Muscle layer of colon (tissue), 2 donors: ENCODE measurements at regions not wholly inside any gene's neighbourhood (a gene's known extent, or its start where the extent isn't known, plus 50 kb on each side); places are given as distances from the start of the nearest gene placed in this dataset.
"Not testable (repeated sequence)": the region's sequence is repeated elsewhere in the genome, so short reads cannot be mapped to it uniquely, and the experiment has no call there.

Source experiments
- H3K27ac ChIP-seq: one replicate; pipeline ENCODE4 v1.7.0; 2013; ENCODE audit warnings: low read depth, mild to moderate bottlenecking, low read length, moderate library complexity
- H3K27me3 ChIP-seq, 2 donors: one replicate each; pipeline ENCODE4 v1.7.0; 2013; ENCODE audit warnings: low read length in 2 of 2, mild to moderate bottlenecking in 2 of 2; ENCODE audit not compliant: insufficient read depth in 2 of 2, control insufficient read depth in 1 of 2
- H3K36me3 ChIP-seq: one replicate; pipeline ENCODE4 v1.7.0; 2013; ENCODE audit warnings: mild to moderate bottlenecking, low read length; ENCODE audit not compliant: insufficient read depth
- H3K4me1 ChIP-seq: one replicate; pipeline ENCODE4 v1.7.0; 2013; ENCODE audit warnings: mild to moderate bottlenecking, low read length; ENCODE audit not compliant: insufficient read depth
- H3K4me3 ChIP-seq, 2 donors: one replicate each; pipeline ENCODE4 v1.7.0; 2013; ENCODE audit warnings: low read length in 2 of 2, low read depth in 1 of 2, mild to moderate bottlenecking in 1 of 2, moderate library complexity in 1 of 2
- H3K9ac ChIP-seq: one replicate; pipeline ENCODE4 v1.7.0; 2013; ENCODE audit warnings: low read length
- H3K9me3 ChIP-seq: one replicate; pipeline ENCODE4 v1.7.0; 2013; ENCODE audit warnings: mild to moderate bottlenecking, low read length
- donor health status: abdominal sarcoma.
- donor health status: Adenocarcinoma of cecum.

- H3K4me3 ChIP-seq = no peak overlapping the region
- no peak overlapping the region for H3K9ac ChIP-seq
- H3K36me3 ChIP-seq = no peaks in the 10 kb centered on the region
- H3K9me3 ChIP-seq = no peaks in the 10 kb centered on the region
- no peaks in the 10 kb centered on the region for H3K27me3 ChIP-seq
- peaks cover 6% of the 10 kb centered on the region for H3K4me1 ChIP-seq
- no peak overlapping the region for H3K27ac ChIP-seq
Observed at GRCh38 chr7:148487912-148488311, 102.7 kb upstream of the C7orf33 start.

- H3K27me3 ChIP-seq = no peaks in the 10 kb centered on the region
- no peak overlapping the region for H3K4me3 ChIP-seq
- H3K27ac ChIP-seq = no peak overlapping the region
- no peak overlapping the region for H3K9ac ChIP-seq
- H3K4me1 ChIP-seq = peaks cover 6% of the 10 kb centered on the region
- H3K36me3 ChIP-seq = no peaks in the 10 kb centered on the region
- H3K9me3 ChIP-seq = no peaks in the 10 kb centered on the region
Observed at GRCh38 chr7:148489678-148490077, 100.9 kb upstream of the C7orf33 start.

GRCh38 chr7:148492157-148492860 lies 98.3 kb upstream of the C7orf33 start:
- no peak overlapping the region for H3K9ac ChIP-seq
- H3K27ac ChIP-seq = no peak overlapping the region
- no peaks in the 10 kb centered on the region for H3K4me1 ChIP-seq
- H3K27me3 ChIP-seq = no peaks in the 10 kb centered on the region
- no peaks in the 10 kb centered on the region for H3K36me3 ChIP-seq
- no peaks in the 10 kb centered on the region for H3K9me3 ChIP-seq
- no peak overlapping the region for H3K4me3 ChIP-seq

- Histone ChIP-seq H3K27ac (no peak overlapping the region), H3K9me3 (no peaks in the 10 kb centered on the region), H3K4me3 (no peak overlapping the region), H3K36me3 (no peaks in the 10 kb centered on the region), H3K27me3 (peaks cover 0 to 5% of the 10 kb centered on the region in 2 donors), H3K4me1 (no peaks in the 10 kb centered on the region), H3K9ac (no peak overlapping the region)
Observed at GRCh38 chr7:148495605-148496004, 95.0 kb upstream of the C7orf33 start.

- Histone ChIP-seq H3K9me3 (no peaks in the 10 kb centered on the region), H3K27me3 (peaks cover 5 to 22% of the 10 kb centered on the region in 2 donors), H3K36me3 (no peaks in the 10 kb centered on the region), H3K27ac (no peak overlapping the region), H3K9ac (no peak overlapping the region), H3K4me3 (no peak overlapping the region), H3K4me1 (no peaks in the 10 kb centered on the region)
Observed at GRCh38 chr7:148500978-148501377, 89.6 kb upstream of the C7orf33 start.

GRCh38 chr7:148503900-148504487 lies 86.6 kb upstream of the C7orf33 start:
- no peak overlapping the region for H3K9ac ChIP-seq
- H3K4me1 ChIP-seq = no peaks in the 10 kb centered on the region
- no peaks in the 10 kb centered on the region for H3K36me3 ChIP-seq
- H3K9me3 ChIP-seq = no peaks in the 10 kb centered on the region
- peaks cover 5 to 22% of the 10 kb centered on the region in 2 donors for H3K27me3 ChIP-seq
- no peak overlapping the region for H3K4me3 ChIP-seq
- H3K27ac ChIP-seq = no peak overlapping the region

- no peaks in the 10 kb centered on the region for H3K9me3 ChIP-seq
- peaks cover 5 to 15% of the 10 kb centered on the region in 2 donors for H3K27me3 ChIP-seq
- H3K36me3 ChIP-seq = no peaks in the 10 kb centered on the region
- no peak overlapping the region for H3K9ac ChIP-seq
- no peak overlapping the region for H3K4me3 ChIP-seq
- H3K27ac ChIP-seq = no peak overlapping the region
- no peaks in the 10 kb centered on the region for H3K4me1 ChIP-seq
Observed at GRCh38 chr7:148505645-148506375, 84.8 kb upstream of the C7orf33 start.

- not testable (repeated sequence) for H3K9me3 ChIP-seq, H3K4me3 ChIP-seq, H3K27me3 ChIP-seq, H3K36me3 ChIP-seq, H3K9ac ChIP-seq, H3K27ac ChIP-seq, H3K4me1 ChIP-seq
Observed at GRCh38 chr7:148507064-148507573, 83.4 kb upstream of the C7orf33 start.

GRCh38 chr7:148507787-148508186 lies 82.8 kb upstream of the C7orf33 start:
- H3K4me3 ChIP-seq = no peak overlapping the region
- H3K27ac ChIP-seq = no peak overlapping the region
- no peaks in the 10 kb centered on the region for H3K9me3 ChIP-seq
- no peak overlapping the region for H3K9ac ChIP-seq
- peaks cover 0 to 5% of the 10 kb centered on the region in 2 donors for H3K27me3 ChIP-seq
- H3K4me1 ChIP-seq = no peaks in the 10 kb centered on the region
- H3K36me3 ChIP-seq = no peaks in the 10 kb centered on the region

- Histone ChIP-seq H3K9ac (no peak overlapping the region), H3K27ac (no peak overlapping the region), H3K4me3 (no peak overlapping the region), H3K9me3 (no peaks in the 10 kb centered on the region), H3K27me3 (no peaks in the 10 kb centered on the region), H3K36me3 (no peaks in the 10 kb centered on the region), H3K4me1 (no peaks in the 10 kb centered on the region)
Observed at GRCh38 chr7:148514236-148514635, 76.3 kb upstream of the C7orf33 start.

GRCh38 chr7:148515237-148515636 lies 75.3 kb upstream of the C7orf33 start:
- no peak overlapping the region for H3K4me3 ChIP-seq
- H3K27ac ChIP-seq = no peak overlapping the region
- no peak overlapping the region for H3K9ac ChIP-seq
- H3K4me1 ChIP-seq = no peaks in the 10 kb centered on the region
- H3K36me3 ChIP-seq = no peaks in the 10 kb centered on the region
- H3K27me3 ChIP-seq = no peaks in the 10 kb centered on the region
- H3K9me3 ChIP-seq = no peaks in the 10 kb centered on the region
